ENCODE measurements at regions not wholly inside any gene's neighbourhood (a gene's known extent, or its start where the extent isn't known, plus 50 kb on each side); places are given as distances from the start of the nearest gene placed in this dataset.

GRCh38 chr2:129604560-129604959 lies 374.9 kb upstream of the RAB6C start:
- Histone ChIP-seq H3K27ac (no peak overlapping the region), H3K9me3 (no peaks in the 10 kb centered on the region), H3K4me1 (peaks cover 0 to 3% of the 10 kb centered on the region in 2 donors), H3K36me3 (no peaks in the 10 kb centered on the region), H3K4me3 (no peak overlapping the region), H3K27me3 (no peaks in the 10 kb centered on the region)
- ATAC-seq (no peak), DNase-seq (no peak)
- in situ Hi-C loops (cut with MboI; ENCODE audit: low sequenced_read_pairs in 4 of 4): no loop called here
- TF ChIP-seq CTCF (IDR thresholded peaks at IDR 0.05 in 4 of 5, conservative IDR thresholded peaks at IDR 0.05 in 1 of 5) (no peak), POLR2A (IDR thresholded peaks at IDR 0.05) (no peak)
- intact Hi-C loops (cut with DNase I; ENCODE audit: low total_unique reads): no loop called here

- no peaks in the 10 kb centered on the region for H3K9me3 ChIP-seq
- in situ Hi-C loops (cut with MboI; ENCODE audit: low sequenced_read_pairs in 4 of 4): no loop called here
- H3K4me1 ChIP-seq: peaks cover 0 to 3% of the 10 kb centered on the region in 2 donors
- DNase-seq (no peak), ATAC-seq (no peak)
- TF ChIP-seq CTCF (IDR thresholded peaks at IDR 0.05 in 4 of 5, conservative IDR thresholded peaks at IDR 0.05 in 1 of 5) (no peak), POLR2A (IDR thresholded peaks at IDR 0.05) (no peak)
- no peaks in the 10 kb centered on the region for H3K36me3 ChIP-seq
- no peaks in the 10 kb centered on the region for H3K27me3 ChIP-seq
- H3K27ac ChIP-seq: no peak overlapping the region
- intact Hi-C loops (cut with DNase I; ENCODE audit: low total_unique reads): no loop called here
- H3K4me3 ChIP-seq: no peak overlapping the region
These were observed 373.8 kb upstream of the RAB6C start for GRCh38 chr2:129605646-129606045.

- DNase-seq (no peak), ATAC-seq (no peak)
- Histone ChIP-seq H3K36me3 (no peaks in the 10 kb centered on the region), H3K4me1 (peaks cover 0 to 3% of the 10 kb centered on the region in 2 donors), H3K27ac (no peak overlapping the region), H3K9me3 (no peaks in the 10 kb centered on the region), H3K4me3 (no peak overlapping the region), H3K27me3 (no peaks in the 10 kb centered on the region)
- TF ChIP-seq POLR2A (IDR thresholded peaks at IDR 0.05) (no peak), CTCF (IDR thresholded peaks at IDR 0.05 in 4 of 5, conservative IDR thresholded peaks at IDR 0.05 in 1 of 5) (no peak)
- in situ Hi-C loops (cut with MboI; ENCODE audit: low sequenced_read_pairs in 4 of 4) (no loop called here), intact Hi-C loops (cut with DNase I; ENCODE audit: low total_unique reads) (no loop called here)
These were observed 372.8 kb upstream of the RAB6C start for GRCh38 chr2:129606496-129607270.

- intact Hi-C loops (cut with DNase I; ENCODE audit: low total_unique reads): no loop called here
- Histone ChIP-seq H3K9me3 (no peaks in the 10 kb centered on the region), H3K27ac (no peak overlapping the region), H3K36me3 (no peaks in the 10 kb centered on the region), H3K27me3 (no peaks in the 10 kb centered on the region), H3K4me3 (no peak overlapping the region), H3K4me1 (peaks cover 0 to 3% of the 10 kb centered on the region in 2 donors)
- in situ Hi-C loops (cut with MboI; ENCODE audit: low sequenced_read_pairs in 4 of 4): no loop called here
- no peak for ATAC-seq
- DNase-seq: no peak
- TF ChIP-seq CTCF (IDR thresholded peaks at IDR 0.05 in 4 of 5, conservative IDR thresholded peaks at IDR 0.05 in 1 of 5) (no peak), POLR2A (IDR thresholded peaks at IDR 0.05) (no peak)
These were observed 370.2 kb upstream of the RAB6C start for GRCh38 chr2:129609224-129609623.

- Histone ChIP-seq H3K36me3 (no peaks in the 10 kb centered on the region), H3K27ac (no peak overlapping the region), H3K4me3 (no peak overlapping the region), H3K9me3 (no peaks in the 10 kb centered on the region), H3K4me1 (no peaks in the 10 kb centered on the region), H3K27me3 (no peaks in the 10 kb centered on the region)
- intact Hi-C loops (cut with DNase I; ENCODE audit: low total_unique reads): no loop called here
- no peak for DNase-seq
- in situ Hi-C loops (cut with MboI; ENCODE audit: low sequenced_read_pairs in 4 of 4): no loop called here
- ATAC-seq: no peak
- TF ChIP-seq CTCF (IDR thresholded peaks at IDR 0.05 in 4 of 5, conservative IDR thresholded peaks at IDR 0.05 in 1 of 5): no peak
- TF ChIP-seq POLR2A (IDR thresholded peaks at IDR 0.05): no peak
These were observed 368.7 kb upstream of the RAB6C start for GRCh38 chr2:129610766-129611165.
